HG03196 (cell line): ENCODE measurements at regions not wholly inside any gene's neighbourhood (a gene's known extent, or its start where the extent isn't known, plus 50 kb on each side); places are given as distances from the start of the nearest gene placed in this dataset.

ENCODE experiments used
- ATAC-seq: cut with Tn5 transposase; IDR thresholded peaks from one replicate; pipeline ENCODE4 v1.9.1; 2021; ENCODE audit not compliant: unreplicated experiment

DNA sequence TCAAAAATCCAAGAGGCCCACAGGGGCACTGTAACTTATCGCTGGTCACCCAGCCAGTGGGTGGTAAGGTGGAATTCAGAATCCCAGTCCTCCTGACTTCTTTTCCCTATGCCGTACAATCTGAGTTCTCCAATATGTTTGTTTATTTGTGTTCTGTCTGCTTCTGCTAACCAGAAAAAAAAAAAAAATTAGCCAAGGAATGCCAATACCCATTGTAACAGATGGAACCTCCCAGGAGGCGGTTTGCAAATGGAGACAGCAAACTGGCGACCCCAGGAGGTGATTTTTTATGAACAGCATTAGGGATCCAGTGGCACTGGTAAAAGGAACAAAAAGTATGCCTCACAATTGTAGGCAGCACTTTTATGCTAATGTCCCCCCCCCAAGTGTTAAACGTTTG is 189.0 kb upstream of the FGGY start:
- ATAC-seq, result no peak

DNA sequence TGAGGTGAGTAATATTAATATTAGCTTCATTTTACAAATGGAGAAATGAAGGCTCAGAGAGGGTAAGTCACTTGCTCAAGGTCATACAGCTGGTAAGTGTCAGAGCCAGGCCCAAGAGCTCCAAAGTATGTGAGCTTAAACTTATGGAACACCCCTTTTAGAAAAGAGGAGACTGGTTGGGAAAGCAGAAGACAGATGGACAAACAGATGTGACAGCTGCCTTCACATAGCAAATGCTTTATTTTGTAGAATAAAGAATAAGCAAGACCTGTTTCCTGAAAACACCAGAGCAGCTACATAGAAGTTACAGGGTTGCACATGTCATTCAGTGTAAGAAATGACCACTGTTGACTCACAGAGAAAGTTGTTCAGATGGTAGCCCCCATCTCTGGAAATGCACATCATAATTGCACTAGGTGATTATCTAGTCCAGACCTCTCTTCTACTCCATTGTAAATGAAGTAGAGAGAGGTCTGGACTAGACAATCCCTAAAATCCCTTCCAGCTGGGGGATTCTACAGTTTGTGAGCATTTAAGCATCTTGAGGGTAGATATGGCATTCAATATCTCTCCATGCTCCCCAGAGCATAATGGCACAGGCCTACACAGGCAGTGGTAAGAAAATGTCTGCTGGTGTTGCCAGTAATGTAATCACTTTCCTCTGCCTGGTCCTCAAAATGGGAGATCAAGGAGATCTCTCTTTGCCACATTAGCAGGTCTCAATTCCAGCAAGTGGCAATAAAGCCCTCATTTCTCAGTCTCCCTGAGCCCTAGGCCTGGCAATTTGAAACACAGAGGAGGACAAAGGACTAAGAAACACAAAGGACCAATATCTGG is 188.2 kb upstream of the FGGY start:
- ATAC-seq, result no peak

GRCh38 chr1:59110271-59110670 is 186.6 kb upstream of the FGGY start:
- no peak for ATAC-seq

GRCh38 chr1:59113876-59114457 is 182.9 kb upstream of the FGGY start:
- ATAC-seq, result no peak

DNA sequence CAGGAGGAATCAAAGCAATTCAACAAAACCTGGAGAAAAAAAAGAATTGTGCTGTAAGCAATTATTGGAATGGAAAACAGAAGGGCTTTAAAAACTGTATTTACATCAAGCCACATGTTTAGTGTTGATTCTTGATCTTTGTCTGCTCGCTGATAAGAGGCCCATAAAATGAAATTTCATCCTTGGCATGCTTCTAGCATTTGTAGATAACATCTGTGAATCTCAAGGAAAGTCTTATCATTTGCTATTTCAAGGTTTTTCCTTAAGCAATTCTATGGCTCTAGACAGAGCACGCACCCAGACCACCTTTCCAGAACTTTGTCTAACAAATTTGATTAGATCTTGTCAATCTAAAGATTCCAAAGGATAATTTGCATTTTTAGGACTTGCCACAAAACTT is 181.0 kb upstream of the FGGY start:
- no peak for ATAC-seq

DNA sequence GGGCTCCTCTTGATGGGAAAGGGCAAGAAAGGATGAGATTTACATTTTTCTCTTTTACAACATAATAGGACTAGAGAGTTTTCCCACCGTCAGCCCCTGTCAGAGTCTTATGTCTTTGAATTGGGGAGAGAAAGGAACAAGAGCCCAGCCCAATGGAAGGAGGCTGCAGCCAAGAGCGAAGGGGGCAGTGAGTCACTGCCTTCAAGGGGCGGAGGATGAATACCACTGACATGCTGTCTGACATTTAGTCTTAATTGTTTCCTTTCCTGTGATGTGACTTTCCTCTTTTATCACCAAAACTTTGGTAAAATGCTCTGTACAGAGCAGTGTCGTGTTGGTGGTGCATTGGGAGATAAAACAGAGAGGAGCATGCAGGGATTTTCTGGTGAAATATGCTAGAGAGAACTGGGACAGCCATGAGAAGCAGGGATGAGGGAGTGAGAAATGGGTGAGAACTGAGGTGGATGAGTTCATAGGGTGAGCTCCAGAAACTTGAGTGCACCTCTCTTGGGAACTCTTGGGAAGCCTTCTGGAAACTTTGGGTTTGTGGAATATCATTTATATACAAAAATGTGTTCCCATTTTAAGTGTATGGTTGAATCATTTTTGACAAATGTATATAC is 179.9 kb upstream of the FGGY start:
- ATAC-seq, result no peak

DNA sequence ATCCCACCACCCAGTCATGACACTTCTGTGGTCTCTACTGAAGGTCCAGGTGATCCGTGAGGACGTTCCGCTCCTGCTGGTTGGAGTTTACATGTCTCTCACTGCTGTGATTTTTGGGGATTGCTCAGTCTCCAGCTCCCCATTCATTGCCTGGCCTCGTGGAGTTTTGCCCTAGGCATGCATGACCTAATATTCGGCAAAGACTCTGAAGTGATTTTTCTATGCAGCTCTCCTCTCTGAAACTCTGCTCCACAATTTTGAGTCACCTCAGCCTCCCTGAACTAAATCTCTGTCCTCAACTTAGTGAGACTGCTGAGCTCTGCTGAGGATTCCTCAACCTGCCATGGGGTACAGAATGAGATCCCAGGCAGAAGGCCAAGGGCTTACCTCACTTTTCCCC is 174.4 kb upstream of the FGGY start:
- no peak for ATAC-seq

- no peak for ATAC-seq
Observed at GRCh38 chr1:59123081-59123681, 173.7 kb upstream of the FGGY start.

DNA sequence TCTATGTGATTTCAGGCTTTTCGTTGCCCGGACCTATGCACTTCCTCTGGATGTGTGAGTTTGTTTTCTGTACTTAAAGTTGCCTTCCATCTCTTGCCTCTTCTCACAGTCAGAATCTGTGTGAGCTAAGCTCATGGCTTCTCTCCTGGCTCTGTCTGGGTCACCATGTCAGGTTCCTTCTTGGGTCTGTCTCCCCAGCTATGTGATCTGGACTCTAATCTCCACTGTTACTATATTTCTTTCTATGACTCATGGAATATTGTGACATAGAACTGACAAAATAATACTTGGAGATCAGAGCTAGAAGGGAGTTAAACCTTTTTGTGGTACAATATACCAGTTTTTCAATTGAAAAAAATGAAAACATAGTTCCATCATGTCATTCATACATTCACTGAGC is 172.7 kb upstream of the FGGY start:
- ATAC-seq, result no peak

DNA sequence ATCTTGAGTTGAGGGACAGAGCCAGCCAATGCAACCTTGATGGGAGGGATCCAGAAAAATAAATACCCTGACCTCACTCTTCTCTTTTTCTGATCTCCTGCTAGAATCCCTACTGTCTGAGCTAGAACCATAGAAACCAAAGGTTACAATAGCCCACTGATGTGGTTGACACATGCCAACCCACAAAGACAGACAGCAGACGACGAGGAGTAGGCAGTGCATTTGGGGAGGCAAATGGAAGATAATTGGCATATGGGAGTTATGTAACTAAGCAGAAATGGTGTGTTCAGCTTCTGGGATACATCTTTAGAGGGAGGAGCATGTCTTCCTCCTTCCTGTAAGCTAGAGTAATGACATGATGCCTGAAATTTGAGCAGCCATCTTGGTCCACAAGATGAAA is 171.7 kb upstream of the FGGY start:
- no peak for ATAC-seq

- no peak for ATAC-seq
Observed at GRCh38 chr1:59125676-59126320, 171.1 kb upstream of the FGGY start.

DNA sequence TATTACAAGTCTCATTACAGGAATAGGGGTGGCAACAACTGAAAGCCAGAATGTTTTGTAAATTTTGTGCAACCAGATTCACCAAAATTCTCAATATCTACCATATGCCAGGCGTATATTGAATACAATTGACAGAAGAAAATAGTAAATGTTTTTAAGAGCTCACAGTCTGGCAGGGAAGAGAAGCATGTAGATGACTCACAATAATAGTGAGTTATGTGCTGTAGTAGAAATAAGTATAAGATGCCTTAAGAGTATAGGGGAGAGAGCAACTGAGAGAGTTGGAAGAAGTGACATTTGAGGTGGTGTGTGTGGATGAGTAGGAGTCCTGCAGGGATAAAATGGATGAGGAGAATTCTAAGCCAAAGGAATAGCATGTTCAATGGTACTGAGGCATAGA is 170.5 kb upstream of the FGGY start:
- no peak for ATAC-seq

DNA sequence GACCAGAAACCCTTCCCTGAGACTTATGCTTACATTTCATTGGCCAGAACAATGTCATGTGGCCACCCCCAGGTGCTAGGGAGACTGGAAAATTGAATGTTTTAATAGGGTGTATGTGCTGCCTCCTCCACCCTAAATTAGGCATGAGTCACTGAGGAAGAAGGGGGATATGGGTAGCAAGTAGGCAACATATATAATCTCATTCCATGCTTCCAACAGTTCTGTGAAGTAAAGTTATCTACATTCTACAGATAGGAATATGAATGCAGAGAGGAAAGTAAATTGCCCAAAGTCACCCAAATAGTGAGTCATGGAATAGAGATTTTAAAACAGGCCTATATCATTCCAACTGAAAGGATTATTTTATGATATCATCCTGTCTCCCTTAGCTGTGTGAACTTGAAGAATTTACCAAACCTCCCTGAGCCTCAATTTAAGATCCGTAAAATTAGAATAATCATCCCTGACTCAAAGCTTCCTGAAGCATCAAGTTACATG is 168.6 kb upstream of the FGGY start:
- no peak for ATAC-seq

DNA sequence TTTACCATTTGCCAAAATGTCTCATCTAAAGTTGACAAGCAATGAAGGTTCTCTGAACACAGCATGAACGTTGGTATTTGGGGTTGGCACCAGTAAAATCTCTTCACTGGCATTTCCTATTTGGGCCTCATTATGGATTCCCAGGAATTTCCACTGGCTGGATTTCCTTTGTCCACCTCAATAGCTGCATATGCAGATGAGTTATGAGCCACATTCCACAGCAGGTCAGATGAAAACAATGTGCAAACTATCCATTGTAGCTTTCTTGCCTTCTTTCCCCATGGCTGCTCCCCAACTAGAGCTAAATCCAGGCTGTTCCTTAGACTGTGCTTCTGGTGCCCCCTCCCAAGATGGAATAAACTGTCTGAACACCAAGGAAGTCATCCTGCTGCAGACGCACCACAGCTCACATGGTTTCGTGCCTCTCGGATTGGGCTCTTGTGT is 168.1 kb upstream of the FGGY start:
- no peak for ATAC-seq

DNA sequence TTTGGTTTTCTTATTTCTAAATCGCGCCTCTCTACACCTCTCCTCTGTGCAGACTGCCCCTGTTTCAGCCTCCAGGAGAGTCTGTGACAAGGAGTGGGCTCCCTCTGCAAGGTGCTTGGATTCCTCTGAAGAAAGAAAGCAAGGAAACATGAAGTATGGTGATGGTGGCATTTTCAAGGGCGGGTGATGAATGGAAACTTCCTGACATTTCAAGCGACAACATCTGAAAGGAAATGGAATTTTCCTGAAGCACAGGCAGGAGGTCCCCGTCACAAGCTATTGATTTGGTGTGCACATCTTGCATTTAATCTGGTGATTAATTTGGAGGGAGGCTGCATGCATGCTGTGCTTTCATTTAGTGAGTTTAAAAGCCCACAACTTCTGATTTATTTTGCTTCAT is 164.6 kb upstream of the FGGY start:
- no peak for ATAC-seq

DNA sequence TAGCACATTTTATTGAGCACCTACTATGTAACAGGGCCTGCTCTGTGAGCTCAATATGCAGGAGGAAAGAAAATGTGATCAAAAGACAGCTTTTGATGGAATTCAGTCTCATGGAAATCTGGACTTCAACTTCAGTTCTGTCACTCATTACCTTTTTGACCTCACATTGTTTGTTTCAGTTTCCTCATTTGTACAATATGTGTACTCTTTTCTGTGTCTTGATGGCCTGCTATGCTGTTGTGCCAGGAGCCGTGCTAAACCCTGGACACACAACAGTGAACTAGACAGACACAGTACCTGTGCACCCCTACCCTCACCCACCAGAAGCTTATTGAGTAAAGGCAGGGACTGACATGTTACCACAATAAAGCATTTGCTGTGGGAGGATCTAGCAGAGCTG is 162.9 kb upstream of the FGGY start:
- ATAC-seq, result no peak

GRCh38 chr1:59135761-59136255 is 161.1 kb upstream of the FGGY start:
- ATAC-seq, result no peak

GRCh38 chr1:59136541-59137275 is 160.2 kb upstream of the FGGY start:
- ATAC-seq, result no peak

GRCh38 chr1:59137276-59137615 is 159.6 kb upstream of the FGGY start:
- no peak for ATAC-seq

GRCh38 chr1:59137968-59138367 is 158.9 kb upstream of the FGGY start:
- no peak for ATAC-seq
